ENCODE measurements at regions not wholly inside any gene's neighbourhood (a gene's known extent, or its start where the extent isn't known, plus 50 kb on each side); places are given as distances from the start of the nearest gene placed in this dataset.

DNA sequence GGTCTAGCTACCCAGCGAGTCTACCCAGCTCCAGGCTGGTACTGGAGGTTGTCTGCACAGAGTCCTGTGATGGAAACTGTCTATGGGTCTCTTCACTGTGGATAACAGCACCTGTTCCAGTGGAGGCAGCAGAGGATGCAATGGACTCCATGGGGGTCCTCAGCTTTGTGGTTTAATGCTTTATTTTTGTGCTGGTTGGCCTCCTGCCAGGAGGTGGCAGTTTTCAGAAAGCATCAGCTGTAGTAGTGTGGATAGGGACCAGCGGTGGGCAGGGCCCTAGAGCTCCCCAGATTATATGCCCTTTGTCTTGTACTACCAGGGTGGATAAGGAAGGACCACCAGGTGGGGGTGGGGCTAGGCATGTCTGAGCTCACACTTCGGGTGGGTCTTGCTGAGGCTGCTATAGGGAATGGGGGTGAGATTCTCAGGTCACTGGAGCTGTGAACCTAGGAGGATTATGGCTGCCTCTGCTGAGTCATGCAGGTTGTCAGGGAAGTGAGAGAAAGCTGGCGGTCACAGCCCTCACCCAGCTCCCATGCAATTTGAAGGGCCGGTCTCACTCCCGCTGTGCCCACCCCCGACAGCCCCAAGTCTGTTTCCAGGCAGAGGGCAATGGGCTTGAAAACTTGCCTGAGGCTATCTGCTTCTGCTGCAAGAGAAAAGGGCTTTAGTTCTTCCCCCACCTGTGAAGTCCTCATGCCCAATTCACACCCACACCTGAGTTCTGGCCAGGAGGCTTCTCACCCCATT lies 397.1 kb downstream of the TLE1 start:
- DNase-seq (ENCODE audit: extremely low read depth, low read depth): no peak

DNA sequence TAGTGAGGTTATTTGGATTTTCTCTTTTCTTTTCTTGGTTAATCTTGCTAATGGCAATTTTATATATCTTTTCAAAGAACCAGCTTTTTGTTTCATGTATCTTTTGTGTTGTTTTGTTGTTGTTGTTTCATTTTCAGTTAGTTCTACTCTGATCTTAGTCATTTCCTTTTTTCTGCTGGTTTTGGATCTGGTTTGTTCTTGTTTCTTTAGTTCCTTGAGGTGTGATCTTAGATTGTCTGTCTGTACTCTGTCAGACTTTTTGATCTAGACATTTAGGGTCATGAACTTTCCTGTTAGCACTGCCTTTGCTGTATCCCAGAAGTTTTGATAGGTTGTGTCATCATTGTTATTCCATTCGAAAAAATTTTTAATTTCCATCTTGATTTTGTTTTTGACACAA lies 399.7 kb downstream of the TLE1 start:
- DNase-seq (ENCODE audit: extremely low read depth, low read depth): no peak

GRCh38 chr9:81268048-81268447 lies 421.3 kb downstream of the TLE1 start:
- no peak for DNase-seq (ENCODE audit: extremely low read depth, low read depth)

GRCh38 chr9:81266674-81267073 lies 422.7 kb downstream of the TLE1 start:
- no peak for DNase-seq (ENCODE audit: extremely low read depth, low read depth)

DNA sequence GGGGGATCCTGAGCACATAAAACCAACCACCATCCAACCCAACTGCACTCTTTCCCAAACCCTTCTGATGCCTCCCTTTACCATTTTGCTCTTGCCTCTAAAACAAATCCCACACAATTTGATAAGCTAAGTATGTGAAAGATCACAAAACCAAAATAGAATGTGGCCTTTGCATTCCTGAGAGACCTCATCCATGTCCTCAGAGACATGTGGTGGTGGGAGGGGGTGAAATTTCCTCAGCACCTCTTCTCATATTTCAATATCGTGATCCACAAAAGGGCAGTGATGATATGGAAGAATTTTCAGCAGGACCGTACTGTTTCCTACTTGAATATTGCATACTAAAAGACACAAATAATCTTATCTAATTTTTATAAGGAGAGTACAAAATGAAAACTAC lies 423.3 kb downstream of the TLE1 start:
- no peak for DNase-seq (ENCODE audit: extremely low read depth, low read depth)

- DNase-seq (ENCODE audit: extremely low read depth, low read depth): no peak
Observed at GRCh38 chr9:81264516-81264915, 424.8 kb downstream of the TLE1 start.

GRCh38 chr9:81259896-81260295 lies 429.5 kb downstream of the TLE1 start:
- no peak for DNase-seq (ENCODE audit: extremely low read depth, low read depth)

GRCh38 chr9:81256368-81256767 lies 433.0 kb downstream of the TLE1 start:
- no peak for DNase-seq (ENCODE audit: extremely low read depth, low read depth)

GRCh38 chr9:81250606-81251005 lies 438.7 kb downstream of the TLE1 start:
- DNase-seq (ENCODE audit: extremely low read depth, low read depth): no peak

DNA sequence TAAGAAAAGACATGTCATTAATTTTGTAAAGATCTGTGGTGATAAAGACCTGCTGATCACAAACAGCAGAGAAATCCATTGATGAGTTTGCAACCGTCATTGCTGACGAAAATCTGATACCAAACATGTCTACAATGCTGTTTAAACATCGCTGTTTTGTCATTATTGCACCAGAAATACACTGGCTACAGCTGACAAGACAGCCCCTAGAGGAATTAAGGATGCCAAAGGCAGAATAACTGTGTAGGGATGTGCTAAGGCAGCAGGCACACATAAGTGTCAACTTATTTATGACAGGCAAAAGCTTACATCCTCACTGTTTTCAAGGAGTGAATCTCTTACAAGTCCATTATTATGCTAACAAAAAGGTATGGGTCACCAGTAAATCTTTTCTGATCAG lies 439.3 kb downstream of the TLE1 start:
- no peak for DNase-seq (ENCODE audit: extremely low read depth, low read depth)

GRCh38 chr9:81245254-81245956 lies 443.9 kb downstream of the TLE1 start:
- DNase-seq (ENCODE audit: extremely low read depth, low read depth): no peak

- DNase-seq (ENCODE audit: extremely low read depth, low read depth): no peak
Observed at GRCh38 chr9:81244631-81245030, 444.7 kb downstream of the TLE1 start.

DNA sequence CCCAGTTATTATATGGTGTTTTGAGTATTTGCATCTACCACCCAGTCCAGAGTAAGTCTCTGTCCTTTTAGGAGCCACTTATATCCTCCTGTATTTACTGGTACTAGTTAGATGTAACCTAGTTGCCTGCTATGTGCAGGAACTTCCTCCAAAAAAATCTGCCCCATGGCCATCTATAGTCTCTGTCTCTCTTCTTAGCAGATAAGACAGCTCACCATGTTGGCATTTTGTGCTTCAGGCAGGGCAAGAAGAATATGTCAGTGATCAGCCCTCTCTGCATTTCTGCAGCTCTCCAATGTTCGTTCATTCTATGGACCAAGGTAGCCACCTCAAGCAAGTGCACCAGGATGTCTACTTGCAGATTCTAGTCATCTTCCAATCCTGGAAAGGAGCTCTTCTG lies 446.5 kb downstream of the TLE1 start:
- no peak for DNase-seq (ENCODE audit: extremely low read depth, low read depth)

- no peak for DNase-seq (ENCODE audit: extremely low read depth, low read depth)
Observed at GRCh38 chr9:81239388-81239787, 450.0 kb downstream of the TLE1 start.

DNA sequence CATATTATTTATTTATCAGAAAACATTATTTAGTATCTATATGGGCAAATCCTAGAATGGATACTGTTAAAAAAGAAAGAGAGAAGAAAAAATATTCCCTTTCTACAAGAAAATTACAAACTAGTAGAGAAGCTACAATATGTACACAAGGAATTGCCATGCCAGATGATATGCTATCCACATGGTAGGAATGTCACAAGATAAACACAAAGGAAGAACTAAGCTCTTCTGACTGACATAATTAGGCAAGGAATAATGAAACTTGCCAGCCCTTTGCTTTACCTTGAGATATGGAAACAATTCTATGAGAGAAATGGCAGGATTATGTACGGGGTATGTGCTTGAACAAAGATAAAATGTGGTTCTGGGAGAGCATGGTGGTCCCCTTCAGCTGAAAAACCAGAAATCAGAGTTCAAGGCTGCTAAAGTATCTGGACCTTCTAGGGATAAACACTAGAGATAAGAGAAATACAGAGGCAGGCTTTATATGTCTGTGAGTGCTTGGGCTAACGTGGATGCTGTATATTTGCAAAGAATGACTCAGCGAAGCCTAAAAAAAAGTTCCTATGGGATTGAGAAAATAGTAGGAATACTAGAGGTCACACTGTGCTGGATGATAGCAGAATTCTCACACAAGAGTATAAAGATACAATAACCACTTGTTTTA lies 451.6 kb downstream of the TLE1 start:
- no peak for DNase-seq (ENCODE audit: extremely low read depth, low read depth)

DNA sequence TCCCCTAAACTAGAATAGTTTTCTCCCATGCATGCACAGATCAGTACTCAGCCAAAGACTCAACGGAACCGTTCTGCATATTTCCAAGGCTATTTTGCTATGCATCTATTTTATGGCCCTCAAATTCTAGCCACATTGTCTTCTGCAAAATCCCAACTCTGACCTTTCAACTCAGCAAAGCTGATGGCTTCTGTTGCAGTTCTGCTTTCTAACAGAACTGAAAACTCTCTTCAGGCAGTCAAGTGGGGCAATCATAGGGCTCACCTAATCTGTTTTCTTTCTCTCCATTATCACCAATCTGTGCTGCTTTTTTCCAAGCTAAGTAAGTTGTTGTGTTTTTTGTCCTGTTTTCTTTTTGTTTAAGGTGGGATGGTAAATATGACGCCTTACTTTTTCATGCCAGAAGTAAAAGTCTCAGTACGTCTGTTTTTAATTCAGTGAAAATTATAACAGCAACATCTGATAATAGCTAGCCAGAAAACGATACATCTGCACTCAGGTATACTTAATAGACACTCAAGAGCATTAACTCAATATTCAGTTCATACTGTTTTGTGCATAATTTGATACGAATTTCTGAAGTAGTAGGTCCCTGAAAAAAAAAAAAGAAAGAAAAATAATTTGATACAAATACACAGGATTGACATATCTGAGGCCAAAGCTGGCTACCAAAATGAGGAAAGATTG lies 454.3 kb downstream of the TLE1 start:
- no peak for DNase-seq (ENCODE audit: extremely low read depth, low read depth)

DNA sequence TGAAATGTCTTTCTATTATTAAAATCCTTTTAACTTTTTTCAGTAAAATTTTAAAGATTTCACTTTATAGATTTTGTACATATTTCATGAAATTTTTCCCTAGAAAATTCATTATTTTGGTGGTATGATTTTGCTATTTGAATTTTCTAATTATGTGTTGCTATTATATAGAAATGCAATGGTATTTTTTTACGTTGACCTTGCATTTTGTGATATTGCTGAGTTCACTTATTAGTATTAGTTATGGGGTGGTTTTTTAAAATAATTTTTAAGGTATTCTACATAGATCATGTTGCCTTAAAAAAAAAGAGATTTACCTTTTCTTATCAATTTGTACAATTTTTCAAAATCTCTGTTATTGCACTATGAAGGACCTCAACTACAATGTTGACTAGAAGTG lies 458.3 kb downstream of the TLE1 start:
- DNase-seq (ENCODE audit: extremely low read depth, low read depth): no peak

- no peak for DNase-seq (ENCODE audit: extremely low read depth, low read depth)
Observed at GRCh38 chr9:81227507-81228245, 461.7 kb downstream of the TLE1 start.

- DNase-seq (ENCODE audit: extremely low read depth, low read depth): no peak
Observed at GRCh38 chr9:81225596-81225995, 463.8 kb downstream of the TLE1 start.
